ENCODE measurements at regions not wholly inside any gene's neighbourhood (a gene's known extent, or its start where the extent isn't known, plus 50 kb on each side); places are given as distances from the start of the nearest gene placed in this dataset.

DNA sequence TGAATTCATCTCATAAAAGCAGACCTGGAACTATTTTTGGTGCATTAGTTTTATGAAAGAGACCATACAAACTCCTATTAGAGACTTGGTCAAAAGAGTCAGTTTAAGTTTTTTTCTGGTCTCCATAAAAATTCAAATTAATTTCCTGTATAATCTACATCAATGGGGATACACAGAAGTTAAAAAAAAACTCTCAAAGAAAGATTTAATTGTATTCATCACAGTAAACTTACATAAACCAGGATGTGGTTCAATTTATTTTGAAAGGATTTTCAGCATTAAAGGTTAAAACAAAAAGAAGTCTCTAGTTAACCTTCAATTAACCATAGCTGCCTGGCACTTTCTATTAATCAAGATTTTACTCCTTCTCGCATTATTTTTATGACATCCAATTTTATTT, 530.3 kb upstream of the KCNMB2 start:
- Histone ChIP-seq H3K27me3 (ENCODE audit: control insufficient read depth, insufficient read depth, low read length) (no peaks in the 10 kb centered on the region), H3K27ac (ENCODE audit: low read depth, low read length) (no peak overlapping the region), H3K4me3 (ENCODE audit: low read length) (no peak overlapping the region), H3K4me1 (ENCODE audit: control insufficient read depth, insufficient read depth, low read length) (no peaks in the 10 kb centered on the region), H3K36me3 (ENCODE audit: control insufficient read depth, insufficient read depth, low read length) (no peaks in the 10 kb centered on the region), H3K9ac (ENCODE audit: low read length) (no peak overlapping the region)

DNA sequence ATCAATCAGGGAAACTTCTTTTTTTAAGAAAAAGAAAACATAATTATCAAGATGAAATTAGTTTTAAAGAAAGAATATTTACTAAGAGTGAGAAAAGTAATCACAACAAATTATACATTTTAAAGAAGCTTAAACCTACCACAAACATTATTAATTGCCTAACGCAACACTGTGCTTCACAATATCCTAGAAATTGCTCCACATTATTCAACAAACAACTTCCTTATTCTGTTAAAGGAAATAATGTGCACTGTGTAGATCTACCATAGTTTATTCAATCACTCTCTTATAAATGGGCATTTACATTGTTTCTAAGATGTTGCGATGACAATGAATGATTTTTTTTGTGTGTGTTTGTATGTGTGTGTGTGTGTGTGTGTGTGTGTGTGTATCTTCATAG, 525.9 kb upstream of the KCNMB2 start:
- no peaks in the 10 kb centered on the region for H3K27me3 ChIP-seq (ENCODE audit: control insufficient read depth, insufficient read depth, low read length)
- no peaks in the 10 kb centered on the region for H3K36me3 ChIP-seq (ENCODE audit: control insufficient read depth, insufficient read depth, low read length)
- no peaks in the 10 kb centered on the region for H3K4me1 ChIP-seq (ENCODE audit: control insufficient read depth, insufficient read depth, low read length)
- no peak overlapping the region for H3K9ac ChIP-seq (ENCODE audit: low read length)
- no peak overlapping the region for H3K27ac ChIP-seq (ENCODE audit: low read depth, low read length)
- no peak overlapping the region for H3K4me3 ChIP-seq (ENCODE audit: low read length)

DNA sequence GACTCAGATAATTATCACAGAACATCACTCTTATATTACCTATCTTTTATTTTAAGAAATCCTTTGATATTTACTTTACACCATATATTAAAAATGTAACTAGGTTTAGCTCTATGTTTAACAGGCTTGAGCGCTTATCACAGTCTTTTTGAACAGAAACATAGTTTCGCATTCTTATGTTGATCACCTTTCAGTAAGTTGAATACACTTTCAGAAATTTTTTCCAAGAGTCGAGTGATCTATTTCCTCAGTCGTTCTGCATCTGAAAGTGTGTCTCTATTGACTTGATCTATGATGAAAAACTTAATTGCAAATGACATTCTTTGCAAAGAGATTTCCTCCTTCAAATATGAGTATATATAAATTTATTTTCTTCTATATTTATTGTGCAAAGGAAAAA, 516.6 kb upstream of the KCNMB2 start:
- Histone ChIP-seq H3K27me3 (ENCODE audit: control insufficient read depth, insufficient read depth, low read length) (no peaks in the 10 kb centered on the region), H3K4me1 (ENCODE audit: control insufficient read depth, insufficient read depth, low read length) (peaks cover 4% of the 10 kb centered on the region), H3K27ac (ENCODE audit: low read depth, low read length) (no peak overlapping the region), H3K36me3 (ENCODE audit: control insufficient read depth, insufficient read depth, low read length) (no peaks in the 10 kb centered on the region), H3K4me3 (ENCODE audit: low read length) (no peak overlapping the region), H3K9ac (ENCODE audit: low read length) (no peak overlapping the region)

DNA sequence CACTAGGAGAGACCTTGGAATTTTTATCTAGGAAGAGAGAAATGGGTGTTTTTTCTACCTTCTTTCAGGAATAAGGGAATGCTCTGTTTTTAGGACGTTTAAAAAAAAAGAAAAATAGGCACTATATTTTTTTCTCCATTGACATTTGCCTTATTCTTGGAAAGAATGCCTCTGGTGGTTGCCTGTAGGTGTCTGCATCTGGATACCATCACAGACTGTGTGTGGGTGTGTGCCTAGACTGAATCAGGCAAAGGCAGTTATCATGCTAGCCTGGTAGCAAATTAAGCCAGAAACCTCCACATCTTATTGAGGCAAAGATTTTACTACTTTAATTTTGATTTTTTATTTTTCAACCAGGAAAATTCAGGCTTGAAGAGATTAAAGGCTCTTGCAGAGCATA, 513.6 kb upstream of the KCNMB2 start:
- H3K27ac ChIP-seq (ENCODE audit: low read depth, low read length) = no peak overlapping the region
- peaks cover 4% of the 10 kb centered on the region for H3K4me1 ChIP-seq (ENCODE audit: control insufficient read depth, insufficient read depth, low read length)

DNA sequence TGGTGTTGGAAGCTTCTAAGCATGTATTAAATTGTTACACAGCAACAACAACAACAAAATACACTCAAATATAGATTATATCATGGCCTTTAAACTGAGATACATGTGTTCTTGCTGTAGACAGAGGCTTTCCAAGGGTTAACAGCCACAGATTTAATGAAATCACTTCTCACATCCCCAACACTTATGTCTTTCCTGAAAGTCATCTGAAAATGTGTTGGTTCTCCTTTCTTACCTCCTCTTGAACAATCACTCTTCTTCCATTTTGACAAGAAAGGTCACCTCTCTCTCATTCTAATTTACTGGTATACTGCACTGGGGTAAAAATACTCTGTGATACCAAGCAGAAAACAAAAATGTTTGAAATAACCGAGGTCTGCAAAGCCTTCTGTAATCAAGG, 507.3 kb upstream of the KCNMB2 start:
- H3K27me3 ChIP-seq (ENCODE audit: control insufficient read depth, insufficient read depth, low read length) = no peaks in the 10 kb centered on the region
- H3K27ac ChIP-seq (ENCODE audit: low read depth, low read length) = no peak overlapping the region
- no peaks in the 10 kb centered on the region for H3K36me3 ChIP-seq (ENCODE audit: control insufficient read depth, insufficient read depth, low read length)
- peaks cover under 1% of the 10 kb centered on the region for H3K4me1 ChIP-seq (ENCODE audit: control insufficient read depth, insufficient read depth, low read length)
- no peak overlapping the region for H3K4me3 ChIP-seq (ENCODE audit: low read length)
- no peak overlapping the region for H3K9ac ChIP-seq (ENCODE audit: low read length)

More for the DNA sequence above, 513.6 kb upstream of the KCNMB2 start:
- H3K27me3 ChIP-seq (ENCODE audit: control insufficient read depth, insufficient read depth, low read length) = no peaks in the 10 kb centered on the region
- H3K4me3 ChIP-seq (ENCODE audit: low read length) = no peak overlapping the region
- H3K9ac ChIP-seq (ENCODE audit: low read length) = no peak overlapping the region
- H3K36me3 ChIP-seq (ENCODE audit: control insufficient read depth, insufficient read depth, low read length) = no peaks in the 10 kb centered on the region

DNA sequence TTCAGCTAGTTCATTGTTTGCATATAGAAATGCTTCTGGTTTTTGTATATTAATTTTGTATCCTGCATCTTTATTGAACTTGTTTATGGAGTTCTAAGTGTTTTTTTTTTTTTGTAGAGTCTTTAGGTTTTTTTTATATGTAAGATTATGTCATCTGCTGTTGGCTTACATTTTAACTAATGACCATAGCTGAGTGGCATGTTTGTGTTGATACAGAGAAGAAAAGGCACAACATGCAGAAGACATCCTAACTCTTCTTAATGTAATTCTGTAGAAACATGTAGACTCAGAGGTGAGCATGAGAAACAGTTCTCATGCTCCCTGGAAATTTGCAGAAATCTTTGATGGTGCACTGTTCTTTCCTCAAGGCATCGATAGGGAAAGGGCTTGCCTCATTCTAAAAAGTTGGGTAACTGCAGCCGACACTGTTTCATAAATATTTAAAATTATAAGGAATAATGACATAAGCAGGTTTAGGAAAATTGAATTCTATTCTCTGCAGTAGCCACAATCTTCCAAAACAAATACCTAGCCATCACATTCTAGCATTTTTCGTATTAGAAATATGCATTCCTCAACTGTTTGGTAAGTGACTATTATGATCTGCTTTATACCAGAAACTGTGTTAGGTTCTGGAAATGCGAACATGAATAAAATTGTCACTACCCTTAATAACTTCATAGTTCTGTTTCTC, 499.6 kb upstream of the KCNMB2 start:
- Histone ChIP-seq H3K4me3 (ENCODE audit: low read length) (no peak overlapping the region), H3K36me3 (ENCODE audit: control insufficient read depth, insufficient read depth, low read length) (no peaks in the 10 kb centered on the region), H3K27me3 (ENCODE audit: control insufficient read depth, insufficient read depth, low read length) (no peaks in the 10 kb centered on the region), H3K27ac (ENCODE audit: low read depth, low read length) (no peak overlapping the region), H3K4me1 (ENCODE audit: control insufficient read depth, insufficient read depth, low read length) (no peaks in the 10 kb centered on the region), H3K9ac (ENCODE audit: low read length) (no peak overlapping the region)

DNA sequence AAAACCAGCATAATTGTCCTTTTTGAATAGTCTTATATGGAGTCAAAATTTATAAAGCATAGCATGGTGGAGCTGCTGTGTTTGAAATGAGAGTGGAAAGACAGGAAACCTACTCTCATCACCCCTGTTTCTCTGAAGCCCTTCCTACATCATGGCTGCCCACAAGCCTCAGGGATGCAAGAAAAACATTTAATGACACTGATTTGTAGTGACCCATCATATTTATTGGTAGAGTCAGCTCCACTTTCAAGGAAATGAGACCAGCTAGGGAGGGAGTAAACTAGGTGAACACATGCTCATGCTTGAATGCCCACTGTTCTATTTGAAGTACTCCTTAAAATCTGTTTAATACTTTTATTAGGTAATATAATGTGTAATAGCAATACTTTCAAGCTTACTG, 494.3 kb upstream of the KCNMB2 start:
- H3K4me1 ChIP-seq (ENCODE audit: control insufficient read depth, insufficient read depth, low read length) = no peaks in the 10 kb centered on the region
- no peak overlapping the region for H3K27ac ChIP-seq (ENCODE audit: low read depth, low read length)
- H3K4me3 ChIP-seq (ENCODE audit: low read length) = no peak overlapping the region
- no peak overlapping the region for H3K9ac ChIP-seq (ENCODE audit: low read length)
- H3K36me3 ChIP-seq (ENCODE audit: control insufficient read depth, insufficient read depth, low read length) = no peaks in the 10 kb centered on the region
- H3K27me3 ChIP-seq (ENCODE audit: control insufficient read depth, insufficient read depth, low read length) = no peaks in the 10 kb centered on the region

DNA sequence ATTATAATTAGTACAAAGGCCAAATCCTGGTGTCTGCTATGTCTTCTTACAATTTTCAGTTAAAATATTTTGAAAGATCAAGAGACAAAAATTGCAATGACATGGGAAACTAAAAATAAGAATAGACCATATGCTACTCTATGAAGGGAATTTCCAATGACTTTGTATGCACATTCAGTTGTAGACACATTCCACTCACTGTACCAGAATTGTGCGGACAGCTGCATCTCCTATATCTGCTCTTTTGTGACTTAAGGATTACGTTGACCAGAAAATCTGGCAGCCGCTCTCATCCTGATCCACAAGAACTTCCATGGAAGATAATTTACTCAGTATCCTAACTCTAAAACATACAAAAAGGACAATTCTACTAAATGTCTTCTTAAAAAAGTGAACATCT, 493.9 kb upstream of the KCNMB2 start:
- no peak overlapping the region for H3K27ac ChIP-seq (ENCODE audit: low read depth, low read length)
- no peaks in the 10 kb centered on the region for H3K36me3 ChIP-seq (ENCODE audit: control insufficient read depth, insufficient read depth, low read length)
- H3K9ac ChIP-seq (ENCODE audit: low read length) = no peak overlapping the region
- no peaks in the 10 kb centered on the region for H3K27me3 ChIP-seq (ENCODE audit: control insufficient read depth, insufficient read depth, low read length)
- no peak overlapping the region for H3K4me3 ChIP-seq (ENCODE audit: low read length)
- no peaks in the 10 kb centered on the region for H3K4me1 ChIP-seq (ENCODE audit: control insufficient read depth, insufficient read depth, low read length)

DNA sequence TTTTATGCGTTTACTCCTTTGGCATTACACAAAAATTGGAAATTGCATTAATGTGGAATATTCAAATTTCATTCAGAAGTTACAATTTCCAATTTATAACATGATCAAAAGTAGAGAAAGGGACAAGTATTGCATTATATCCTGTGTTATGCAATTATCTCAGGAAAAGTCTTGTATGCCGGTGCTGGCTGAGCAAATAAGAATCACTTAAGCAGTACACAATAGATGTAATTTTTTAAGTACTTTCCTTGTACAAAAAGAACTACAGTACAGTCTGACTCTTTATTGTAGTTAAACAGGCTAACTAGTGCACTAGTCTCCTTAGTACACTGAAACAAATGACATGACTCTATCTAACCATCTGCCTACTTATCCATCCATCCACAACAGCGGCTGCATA, 493.2 kb upstream of the KCNMB2 start:
- H3K27ac ChIP-seq (ENCODE audit: low read depth, low read length) = no peak overlapping the region
- H3K4me3 ChIP-seq (ENCODE audit: low read length) = no peak overlapping the region
- H3K36me3 ChIP-seq (ENCODE audit: control insufficient read depth, insufficient read depth, low read length) = no peaks in the 10 kb centered on the region
- no peaks in the 10 kb centered on the region for H3K4me1 ChIP-seq (ENCODE audit: control insufficient read depth, insufficient read depth, low read length)
- no peaks in the 10 kb centered on the region for H3K27me3 ChIP-seq (ENCODE audit: control insufficient read depth, insufficient read depth, low read length)
- no peak overlapping the region for H3K9ac ChIP-seq (ENCODE audit: low read length)

DNA sequence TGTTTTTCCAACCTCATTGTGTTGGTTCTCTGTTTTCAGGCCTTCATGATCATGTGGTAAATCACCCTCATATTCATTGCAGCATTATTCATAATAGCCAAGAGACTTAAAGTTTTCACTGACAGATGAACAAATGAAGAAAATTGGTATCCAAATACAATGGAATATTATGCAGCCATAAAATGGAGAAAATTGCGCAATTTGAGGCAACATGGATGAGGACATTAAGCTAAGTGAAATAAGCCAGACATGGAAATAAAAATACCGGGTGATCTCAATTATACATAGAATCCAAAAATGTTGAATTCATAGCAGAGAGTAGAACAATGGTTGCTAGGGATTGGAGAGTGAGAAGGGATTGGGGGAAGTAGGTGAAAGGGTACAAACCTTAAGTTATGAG, 491.9 kb upstream of the KCNMB2 start:
- Histone ChIP-seq H3K4me3 (ENCODE audit: low read length) (no peak overlapping the region), H3K27me3 (ENCODE audit: control insufficient read depth, insufficient read depth, low read length) (no peaks in the 10 kb centered on the region), H3K36me3 (ENCODE audit: control insufficient read depth, insufficient read depth, low read length) (no peaks in the 10 kb centered on the region), H3K9ac (ENCODE audit: low read length) (no peak overlapping the region), H3K27ac (ENCODE audit: low read depth, low read length) (no peak overlapping the region), H3K4me1 (ENCODE audit: control insufficient read depth, insufficient read depth, low read length) (no peaks in the 10 kb centered on the region)

DNA sequence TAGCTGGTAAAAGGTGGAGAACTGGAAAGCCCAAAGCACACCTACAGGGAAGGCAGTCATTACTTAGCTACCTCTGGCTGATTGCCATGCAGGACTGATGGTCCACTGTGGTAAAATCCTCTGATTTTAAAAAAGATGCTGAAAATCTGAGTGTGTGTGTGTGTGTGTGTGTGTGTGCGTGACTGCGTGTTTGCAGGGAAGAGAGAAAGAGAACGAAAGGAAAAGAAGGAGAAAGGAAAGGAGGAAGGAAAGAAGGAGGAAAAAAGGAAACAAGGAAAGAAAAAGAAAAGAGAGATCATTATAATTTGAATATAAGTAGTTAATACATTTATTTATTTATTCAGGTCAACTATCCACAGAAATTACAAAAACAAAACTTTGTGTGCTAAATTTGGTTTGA, 488.7 kb upstream of the KCNMB2 start:
- H3K4me3 ChIP-seq (ENCODE audit: low read length) = no peak overlapping the region
- no peaks in the 10 kb centered on the region for H3K36me3 ChIP-seq (ENCODE audit: control insufficient read depth, insufficient read depth, low read length)
- H3K4me1 ChIP-seq (ENCODE audit: control insufficient read depth, insufficient read depth, low read length) = no peaks in the 10 kb centered on the region
- H3K27me3 ChIP-seq (ENCODE audit: control insufficient read depth, insufficient read depth, low read length) = no peaks in the 10 kb centered on the region
- no peak overlapping the region for H3K9ac ChIP-seq (ENCODE audit: low read length)
- H3K27ac ChIP-seq (ENCODE audit: low read depth, low read length) = no peak overlapping the region

DNA sequence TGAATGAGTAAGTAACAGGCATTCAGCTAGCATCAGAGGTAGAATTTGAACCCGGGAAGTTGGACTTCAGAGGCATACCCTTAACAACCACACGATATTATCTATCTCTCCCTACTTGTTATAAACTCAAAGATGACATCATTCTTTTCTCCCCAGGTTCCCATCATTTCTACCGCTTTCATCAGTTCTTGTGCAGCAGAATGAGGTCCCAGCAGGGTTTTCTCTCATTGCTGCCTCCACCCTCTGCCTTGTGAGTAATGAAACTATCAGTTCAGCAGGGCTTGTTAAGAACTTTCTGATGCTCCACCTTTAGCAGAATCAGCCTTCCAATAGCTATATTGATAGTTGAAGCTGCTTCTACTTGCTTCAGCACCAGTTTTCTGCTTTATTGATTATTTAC, 487.5 kb upstream of the KCNMB2 start:
- Histone ChIP-seq H3K27ac (ENCODE audit: low read depth, low read length) (no peak overlapping the region), H3K4me1 (ENCODE audit: control insufficient read depth, insufficient read depth, low read length) (no peaks in the 10 kb centered on the region), H3K9ac (ENCODE audit: low read length) (no peak overlapping the region), H3K4me3 (ENCODE audit: low read length) (no peak overlapping the region), H3K36me3 (ENCODE audit: control insufficient read depth, insufficient read depth, low read length) (no peaks in the 10 kb centered on the region), H3K27me3 (ENCODE audit: control insufficient read depth, insufficient read depth, low read length) (no peaks in the 10 kb centered on the region)

DNA sequence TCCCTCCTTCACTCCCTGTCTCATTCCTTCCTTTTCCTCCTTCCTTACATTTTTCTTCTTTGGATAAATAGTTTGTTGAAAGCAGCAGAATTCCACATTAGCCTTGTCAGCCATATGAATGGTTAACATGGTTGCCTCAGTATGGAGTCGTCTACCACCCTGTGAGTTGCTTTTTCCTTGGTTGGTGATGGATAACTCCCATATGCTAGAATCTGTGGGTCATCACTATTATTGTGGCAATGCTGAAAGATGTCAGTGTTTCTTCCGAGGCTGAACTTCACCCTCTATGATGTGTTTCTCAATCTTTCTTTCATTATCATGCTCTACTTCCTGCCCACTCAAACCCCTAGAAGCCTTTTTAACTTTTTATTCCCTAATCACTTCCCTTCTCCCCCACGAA, 481.8 kb upstream of the KCNMB2 start:
- Histone ChIP-seq H3K9ac (ENCODE audit: low read length) (no peak overlapping the region), H3K27me3 (ENCODE audit: control insufficient read depth, insufficient read depth, low read length) (no peaks in the 10 kb centered on the region), H3K36me3 (ENCODE audit: control insufficient read depth, insufficient read depth, low read length) (no peaks in the 10 kb centered on the region), H3K4me3 (ENCODE audit: low read length) (no peak overlapping the region), H3K27ac (ENCODE audit: low read depth, low read length) (no peak overlapping the region), H3K4me1 (ENCODE audit: control insufficient read depth, insufficient read depth, low read length) (peaks cover 8% of the 10 kb centered on the region)

Data from rectal smooth muscle tissue (tissue), 1 donor.